Aorta (tissue), 5 donors: ENCODE measurements at regions not wholly inside any gene's neighbourhood (a gene's known extent, or its start where the extent isn't known, plus 50 kb on each side); places are given as distances from the start of the nearest gene placed in this dataset.
"Not testable (repeated sequence)": the region's sequence is repeated elsewhere in the genome, so short reads cannot be mapped to it uniquely, and the experiment has no call there.

Experiments
- ATAC-seq: fragments of 200-7000 bp; cut with Tn5 transposase; one replicate; pipeline ENCODE4 v1.9.1; 2022; ENCODE audit warnings: moderate library complexity; ENCODE audit not compliant: low FRiP score
- DNase-seq, 2 donors: peaks; one replicate each; pipeline ENCODE4 v3.0.0-alpha.2; 2020
- H3K27ac ChIP-seq, 2 donors: one replicate each; pipeline ENCODE4 v1.5.1; 2013; ENCODE audit warnings: low read length in 2 of 2, mild to moderate bottlenecking in 2 of 2, moderate library complexity in 2 of 2, control low read depth in 1 of 2, inconsistent platforms in 1 of 2, low read depth in 1 of 2
- H3K27me3 ChIP-seq, 2 donors: one replicate each; pipeline ENCODE4 v1.6.1; 2013; ENCODE audit warnings: control low read depth in 1 of 2, low read length in 1 of 2, mild to moderate bottlenecking in 1 of 2, moderate library complexity in 1 of 2; ENCODE audit not compliant: insufficient read depth in 2 of 2, control insufficient read depth in 1 of 2
- H3K36me3 ChIP-seq, 2 donors: one replicate each; pipeline ENCODE4 v1.6.1; 2013; ENCODE audit warnings: control low read depth in 1 of 2, low read length in 1 of 2, mild to moderate bottlenecking in 1 of 2; ENCODE audit not compliant: insufficient read depth in 2 of 2, control insufficient read depth in 1 of 2
- H3K4me1 ChIP-seq, 2 donors: one replicate each; pipeline ENCODE4 v1.6.1; 2013; ENCODE audit warnings: low read length in 2 of 2, control low read depth in 1 of 2, mild to moderate bottlenecking in 1 of 2, moderate library complexity in 1 of 2; ENCODE audit not compliant: insufficient read depth in 2 of 2, control insufficient read depth in 1 of 2
- H3K4me3 ChIP-seq, 2 donors: one replicate each; pipeline ENCODE4 v1.5.1; 2013; ENCODE audit warnings: low read length in 2 of 2, control low read depth in 1 of 2, mild to moderate bottlenecking in 1 of 2
- H3K9me3 ChIP-seq: one replicate; pipeline ENCODE4 v1.6.1; 2013; ENCODE audit warnings: mild to moderate bottlenecking, low read length; ENCODE audit not compliant: control insufficient read depth
- WGBS, 2 donors: extraction: QIAGEN DNeasy Blood & Tissue Kit; methylation state at CpG; one replicate each; pipeline ENCODE4 v1.1.7; 2013; 5-methylcytosine and 5-hydroxymethylcytosine counted together
- intact Hi-C, 2 donors: fragments of 100-400 bp; cut with DNase I; formaldehyde crosslinking; loops; one replicate each; pipeline versions ENCODE4 v1.14.2 to v1.15.0; 2022
- donor health status: healthy with polysubstance abuse.
- donor health status: Bipolar disorder and iron deficiency.
- donor health status: DM: no; HTN: no; CAD: no.
- donor health status: DM: no; HTN: no; CAD: no.
- donor health status: DM: yes; HTN: yes; CAD: no.

DNA sequence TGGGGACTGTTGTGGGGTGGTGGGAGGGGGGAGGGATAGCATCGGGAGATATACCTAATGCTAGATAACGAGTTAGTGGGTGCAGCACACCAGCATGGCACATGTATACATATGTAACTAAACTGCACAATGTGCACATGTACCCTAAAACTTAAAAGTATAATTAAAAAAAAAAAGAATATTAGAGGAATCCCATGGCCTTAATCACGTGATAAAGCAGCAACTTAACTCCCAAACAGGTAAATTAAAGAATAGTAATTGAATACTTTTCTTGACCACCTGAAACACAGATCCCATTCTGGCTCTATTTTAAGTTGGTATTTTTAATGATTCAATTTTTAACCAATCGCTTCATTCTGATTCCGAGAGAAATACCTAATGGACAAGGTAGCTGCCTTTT lies 56.9 kb upstream of the THBS1 start:
- intact Hi-C loops: not testable (repeated sequence)

GRCh38 chr15:39529457-39529856 lies 51.4 kb upstream of the THBS1 start:
- WGBS, 2 donors: 94 to 95% methylated on average over 4 of the region's 4 CpGs
- no peak overlapping the region for H3K4me3 ChIP-seq
- ATAC-seq: no peak

More for the DNA sequence above, 56.9 kb upstream of the THBS1 start:
- DNase-seq, ATAC-seq, H3K27me3 ChIP-seq, H3K4me3 ChIP-seq, H3K9me3 ChIP-seq, H3K27ac ChIP-seq, H3K4me1 ChIP-seq, H3K36me3 ChIP-seq: not testable (repeated sequence)
- WGBS, 2 donors: 88 to 90% methylated on average over 4 to 5 of the region's 5 CpGs

DNA sequence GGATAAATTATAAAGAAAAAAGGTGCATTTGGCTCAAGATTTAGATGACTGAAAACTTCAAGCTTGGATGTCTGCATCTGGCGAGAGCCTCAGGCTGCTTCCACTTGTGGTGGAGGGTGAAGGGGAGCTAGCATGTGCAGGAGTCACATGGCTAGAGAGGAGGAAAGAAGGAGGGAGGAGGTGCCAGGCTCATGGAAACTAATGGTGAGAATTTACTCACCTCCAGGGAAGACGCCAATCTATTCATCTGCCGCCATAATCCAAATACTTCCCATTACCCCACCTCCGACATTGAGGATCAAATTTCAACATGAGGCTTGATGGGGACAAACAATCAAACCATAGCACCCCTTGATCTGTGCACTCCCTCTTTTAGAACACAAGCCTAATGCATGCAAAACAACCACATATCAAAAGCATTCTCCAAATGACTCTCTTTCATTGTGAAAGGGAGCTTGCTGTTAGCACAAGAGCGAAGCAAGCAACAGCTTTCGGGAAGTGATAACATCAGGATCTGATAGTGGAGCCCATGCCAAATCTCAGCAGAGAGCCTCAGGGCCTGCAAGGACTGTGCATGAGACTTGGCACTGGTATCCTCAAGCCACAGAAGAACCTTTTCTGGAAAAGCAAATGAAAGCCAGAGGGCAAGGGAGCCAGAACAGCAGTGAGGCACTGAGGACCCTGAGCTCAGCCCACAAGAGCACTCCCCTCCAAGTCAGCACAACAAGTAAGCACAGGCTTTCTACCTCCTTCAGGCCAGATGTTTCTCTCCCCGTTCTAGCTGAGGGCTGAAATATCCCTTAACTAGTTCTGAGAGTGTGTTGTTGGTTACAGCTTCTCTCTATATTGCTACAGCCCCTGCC lies 50.2 kb upstream of the THBS1 start:
- no peaks in the 10 kb centered on the region for H3K4me1 ChIP-seq
- no peak for DNase-seq
- intact Hi-C loops: no loop called here
- H3K36me3 ChIP-seq: no peaks in the 10 kb centered on the region
- ATAC-seq: peak; percentile 29
- H3K4me3 ChIP-seq: no peak overlapping the region
- no peak overlapping the region for H3K27ac ChIP-seq
- H3K9me3 ChIP-seq: no peaks in the 10 kb centered on the region
- WGBS, 2 donors: 67 to 71% methylated on average over 7 of the region's 7 CpGs
- H3K27me3 ChIP-seq: no peaks in the 10 kb centered on the region

More at GRCh38 chr15:39529457-39529856, 51.4 kb upstream of the THBS1 start:
- Histone ChIP-seq H3K27me3 (no peaks in the 10 kb centered on the region), H3K27ac (no peak overlapping the region), H3K36me3 (no peaks in the 10 kb centered on the region), H3K9me3 (no peaks in the 10 kb centered on the region), H3K4me1 (no peaks in the 10 kb centered on the region)
- DNase-seq: no peak
- intact Hi-C loops: no loop called here
